Right lobe of liver (tissue), 6 donors: ENCODE measurements at regions not wholly inside any gene's neighbourhood (a gene's known extent, or its start where the extent isn't known, plus 50 kb on each side); places are given as distances from the start of the nearest gene placed in this dataset.
"Not testable (repeated sequence)": the region's sequence is repeated elsewhere in the genome, so short reads cannot be mapped to it uniquely, and the experiment has no call there.

ENCODE experiments used
- ATAC-seq, 4 donors: fragments of 200-7000 bp; cut with Tn5 transposase; one replicate each; pipeline ENCODE4 v1.9.1; 2020; ENCODE audit warnings: mild to moderate bottlenecking in 4 of 4, moderate library complexity in 4 of 4
- DNase-seq, 3 donors: peaks; one replicate each; pipeline ENCODE4 v3.0.0-alpha.2; 2020
- H3K27ac ChIP-seq, 3 donors: fragments of 200-600 bp; one replicate each; pipeline ENCODE4 v1.8.0; 2022
- H3K27me3 ChIP-seq, 2 donors: fragments of 200-600 bp; one replicate each; pipeline ENCODE4 v1.8.0; 2022
- H3K36me3 ChIP-seq, 4 donors: fragments of 200-600 bp; sonication (generic) in 1 of 4; one replicate each; pipeline versions ENCODE4 v1.5.1 to v1.8.0; 2017 to 2022; ENCODE audit warnings: control low read depth in 1 of 4
- H3K4me1 ChIP-seq, 4 donors: fragments of 200-600 bp; sonication (generic) in 1 of 4; one replicate each; pipeline versions ENCODE4 v1.5.1 to v1.8.0; 2017 to 2022; ENCODE audit warnings: control low read depth in 1 of 4
- H3K4me3 ChIP-seq, 3 donors: fragments of 200-600 bp; one replicate each; pipeline ENCODE4 v1.8.0; 2022
- H3K9me3 ChIP-seq, 4 donors: fragments of 200-600 bp; sonication (generic) in 1 of 4; one replicate each; pipeline versions ENCODE4 v1.5.1 to v1.8.0; 2017 to 2022; ENCODE audit warnings: control low read depth in 1 of 4
- WGBS: methylation state at CpG from one replicate; pipeline ENCODE4 v1.1.6; 2018; ENCODE audit warnings: low coverage, low lambda C conversion rate; ENCODE audit not compliant: insufficient coverage; ENCODE audit errors: missing lambda C conversion rate; 5-methylcytosine and 5-hydroxymethylcytosine counted together
- intact Hi-C, 2 donors: fragments of 100-400 bp; cut with DNase I; formaldehyde crosslinking; loops; one replicate each; pipeline versions ENCODE4 v1.11.2 to v1.14.1; 2022
- TF ChIP-seq, protein P1 (sequence below), 4 donors: fragments of 200-600 bp in 3 of 4; fragments of 450-650 bp in 1 of 4; IDR thresholded peaks; one replicate each; pipeline versions ENCODE4 v1.5.1 to v1.8.0; 2016 to 2022; ENCODE audit warnings: antibody characterized with exemption in 4 of 4, mild to moderate bottlenecking in 2 of 4
- donor health status: DM: no; HTN: yes; CAD: no.
- donor health status: DM: no; HTN: no; CAD: no.
- donor health status: DM: no; HTN: no; CAD: no.
- donor health status: DM: no; HTN: yes; CAD: no.
- donor health status: DM: no; HTN: yes; CAD: no.

GRCh38 chr16:31996325-31996724, 122.7 kb downstream of the ZNF267 start:
- DNase-seq, ATAC-seq, intact Hi-C loops, H3K4me1 ChIP-seq, H3K4me3 ChIP-seq, H3K9me3 ChIP-seq, H3K36me3 ChIP-seq, H3K27ac ChIP-seq, H3K27me3 ChIP-seq: not testable (repeated sequence)
- TF ChIP-seq, protein P1, sequence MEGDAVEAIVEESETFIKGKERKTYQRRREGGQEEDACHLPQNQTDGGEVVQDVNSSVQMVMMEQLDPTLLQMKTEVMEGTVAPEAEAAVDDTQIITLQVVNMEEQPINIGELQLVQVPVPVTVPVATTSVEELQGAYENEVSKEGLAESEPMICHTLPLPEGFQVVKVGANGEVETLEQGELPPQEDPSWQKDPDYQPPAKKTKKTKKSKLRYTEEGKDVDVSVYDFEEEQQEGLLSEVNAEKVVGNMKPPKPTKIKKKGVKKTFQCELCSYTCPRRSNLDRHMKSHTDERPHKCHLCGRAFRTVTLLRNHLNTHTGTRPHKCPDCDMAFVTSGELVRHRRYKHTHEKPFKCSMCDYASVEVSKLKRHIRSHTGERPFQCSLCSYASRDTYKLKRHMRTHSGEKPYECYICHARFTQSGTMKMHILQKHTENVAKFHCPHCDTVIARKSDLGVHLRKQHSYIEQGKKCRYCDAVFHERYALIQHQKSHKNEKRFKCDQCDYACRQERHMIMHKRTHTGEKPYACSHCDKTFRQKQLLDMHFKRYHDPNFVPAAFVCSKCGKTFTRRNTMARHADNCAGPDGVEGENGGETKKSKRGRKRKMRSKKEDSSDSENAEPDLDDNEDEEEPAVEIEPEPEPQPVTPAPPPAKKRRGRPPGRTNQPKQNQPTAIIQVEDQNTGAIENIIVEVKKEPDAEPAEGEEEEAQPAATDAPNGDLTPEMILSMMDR (IDR thresholded peaks at IDR 0.05) = peak in 2 of 4 donors; percentile 4 to 10
- WGBS = 33% methylated on average over 3 of the region's 3 CpGs

DNA sequence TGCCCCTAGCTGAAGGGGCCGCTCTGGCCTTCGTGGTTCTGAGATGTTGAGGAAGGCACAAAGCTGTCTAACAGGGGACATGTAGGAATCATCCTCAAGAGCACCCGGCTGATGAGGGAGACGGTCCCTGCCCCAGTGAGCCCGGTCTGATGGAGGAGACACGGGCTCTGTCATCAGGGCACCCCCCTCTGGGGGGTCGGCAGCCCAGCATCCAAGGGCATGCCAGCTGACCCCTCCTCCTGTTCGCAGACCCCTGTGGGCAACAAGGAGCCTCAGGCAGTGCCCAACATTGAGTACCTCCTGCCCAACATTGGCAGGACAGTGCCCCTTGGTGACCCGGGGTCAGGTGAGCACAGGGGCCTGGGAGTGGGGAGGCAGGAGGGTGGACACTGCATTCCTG, 128.9 kb downstream of the ZNF267 start:
- H3K4me3 ChIP-seq, ATAC-seq, H3K27ac ChIP-seq, H3K4me1 ChIP-seq, intact Hi-C loops, H3K27me3 ChIP-seq, H3K9me3 ChIP-seq, H3K36me3 ChIP-seq, DNase-seq: not testable (repeated sequence)
- no CpG with 5 or more reads among the region's 9 CpGs for WGBS

DNA sequence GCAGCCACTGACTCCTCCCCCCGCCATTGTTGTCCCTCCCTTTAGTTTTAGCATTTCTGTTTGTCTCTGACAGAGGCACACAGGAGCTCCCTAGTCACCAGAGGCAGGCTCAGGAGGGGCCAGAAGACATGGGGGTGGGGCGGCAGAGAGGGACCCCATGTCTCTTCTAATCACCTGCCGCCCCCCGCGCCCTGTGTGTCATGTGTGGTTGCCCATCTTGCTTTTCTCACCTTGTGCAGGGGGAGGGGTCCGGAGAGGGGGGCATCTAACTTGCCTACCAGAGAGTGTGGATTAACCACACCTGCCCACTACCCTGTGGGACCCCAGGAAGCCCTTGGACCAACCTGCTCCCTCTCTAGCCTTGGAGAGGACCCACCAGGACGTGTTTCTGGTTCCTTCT, 130.2 kb downstream of the ZNF267 start:
- ATAC-seq = not testable (repeated sequence)

DNA sequence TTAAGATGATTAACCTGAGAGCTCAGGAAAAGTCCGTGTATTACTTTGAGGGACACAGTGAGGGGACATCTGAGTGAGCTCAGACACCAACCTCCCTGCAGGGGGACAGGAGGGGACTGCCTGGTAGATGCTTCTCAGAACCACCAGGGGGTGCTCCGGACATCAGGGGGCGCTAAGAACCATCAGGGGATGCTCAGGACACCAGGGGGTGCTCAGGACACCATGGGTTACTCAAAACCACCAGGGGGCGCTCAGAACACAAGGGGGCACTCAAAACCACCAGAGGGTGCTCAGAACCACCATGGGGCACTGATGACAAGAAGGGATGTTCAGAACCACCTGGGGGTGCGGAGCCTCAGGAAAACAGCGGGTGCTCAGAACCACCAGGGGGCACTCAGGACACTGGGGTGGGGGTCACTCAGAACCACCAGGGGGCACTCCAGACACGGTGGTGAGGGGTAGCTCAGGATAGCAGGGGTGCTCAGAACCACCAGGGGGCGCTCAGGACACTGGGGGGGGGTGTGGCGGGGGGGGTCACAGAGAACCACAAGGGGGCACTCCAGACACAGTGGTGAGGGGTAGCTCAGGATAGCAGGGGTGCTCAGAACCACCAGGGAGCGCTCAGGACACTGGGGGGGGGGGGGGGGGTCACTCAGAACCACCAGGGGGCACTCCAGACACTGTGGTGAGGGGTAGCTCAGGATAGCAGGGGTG, 165.3 kb downstream of the ZNF267 start:
- H3K27ac ChIP-seq, intact Hi-C loops, H3K9me3 ChIP-seq, H3K4me3 ChIP-seq, DNase-seq, H3K27me3 ChIP-seq, ATAC-seq, H3K4me1 ChIP-seq, H3K36me3 ChIP-seq: not testable (repeated sequence)
- 44% methylated on average over 3 of the region's 10 CpGs for WGBS

More for the DNA sequence above, 130.2 kb downstream of the ZNF267 start:
- 33% methylated on average over 1 of the region's 7 CpGs for WGBS
- intact Hi-C loops, H3K9me3 ChIP-seq, H3K4me1 ChIP-seq, H3K4me3 ChIP-seq, DNase-seq, H3K36me3 ChIP-seq, H3K27ac ChIP-seq, H3K27me3 ChIP-seq: not testable (repeated sequence)

GRCh38 chr16:32039919-32040318, 166.3 kb downstream of the ZNF267 start:
- H3K27me3 ChIP-seq, H3K4me1 ChIP-seq, H3K36me3 ChIP-seq, DNase-seq, H3K27ac ChIP-seq, intact Hi-C loops, ATAC-seq, H3K9me3 ChIP-seq, H3K4me3 ChIP-seq: not testable (repeated sequence)
- WGBS = no CpG with 5 or more reads among the region's 10 CpGs

DNA sequence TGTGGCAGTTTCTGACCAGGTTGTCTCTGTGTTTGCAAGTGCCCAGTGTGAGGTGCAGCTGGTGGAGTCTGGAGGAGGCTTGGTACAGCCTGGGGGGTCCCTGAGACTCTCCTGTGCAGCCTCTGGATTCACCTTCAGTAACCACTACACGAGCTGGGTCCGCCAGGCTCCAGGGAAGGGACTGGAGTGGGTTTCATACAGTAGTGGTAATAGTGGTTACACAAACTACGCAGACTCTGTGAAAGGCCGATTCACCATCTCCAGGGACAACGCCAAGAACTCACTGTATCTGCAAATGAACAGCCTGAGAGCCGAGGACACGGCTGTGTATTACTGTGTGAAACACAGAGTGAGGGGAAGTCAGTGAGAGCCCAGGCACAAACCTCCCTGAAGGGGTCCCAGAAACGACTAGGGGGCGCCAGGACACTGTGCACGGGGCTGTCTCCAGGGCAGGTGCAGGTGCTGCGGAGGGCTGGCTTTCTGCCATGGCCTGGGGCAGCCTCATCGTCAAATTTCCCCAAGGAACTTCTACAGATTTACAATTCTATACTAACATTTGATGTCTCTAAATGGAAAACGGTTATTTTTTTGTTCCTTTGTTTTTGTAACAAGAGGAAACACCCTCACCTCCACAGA, 187.0 kb upstream of the TP53TG3D start:
- H3K36me3 ChIP-seq, H3K4me3 ChIP-seq, H3K9me3 ChIP-seq, ATAC-seq, H3K4me1 ChIP-seq, intact Hi-C loops, H3K27ac ChIP-seq, H3K27me3 ChIP-seq: not testable (repeated sequence)
- 46% methylated on average over 4 of the region's 13 CpGs for WGBS
- DNase-seq = peak; percentile 6 to 34 (median 16)

GRCh38 chr16:32071586-32071985, 181.5 kb upstream of the TP53TG3D start:
- intact Hi-C loops, H3K36me3 ChIP-seq, H3K9me3 ChIP-seq, H3K4me1 ChIP-seq, ATAC-seq, H3K27me3 ChIP-seq, DNase-seq, H3K27ac ChIP-seq, H3K4me3 ChIP-seq: not testable (repeated sequence)
- WGBS = no CpG with 5 or more reads among the region's 3 CpGs

GRCh38 chr16:32083891-32084290, 169.2 kb upstream of the TP53TG3D start:
- no CpG with 5 or more reads among the region's 15 CpGs for WGBS
- H3K4me3 ChIP-seq, H3K36me3 ChIP-seq, H3K27ac ChIP-seq, ATAC-seq, intact Hi-C loops, H3K27me3 ChIP-seq, H3K4me1 ChIP-seq, H3K9me3 ChIP-seq: not testable (repeated sequence)
- DNase-seq = peak in 2 of 3 donors; percentile 4 to 21

GRCh38 chr16:32084656-32085401, 168.3 kb upstream of the TP53TG3D start:
- ATAC-seq, H3K4me1 ChIP-seq, H3K27ac ChIP-seq, H3K27me3 ChIP-seq, intact Hi-C loops, H3K4me3 ChIP-seq, H3K36me3 ChIP-seq, H3K9me3 ChIP-seq: not testable (repeated sequence)
- WGBS = 33% methylated on average over 69 of the region's 86 CpGs
- DNase-seq = peak in 2 of 3 donors; percentile 13 to 19

GRCh38 chr16:32085438-32086141, 167.5 kb upstream of the TP53TG3D start:
- H3K27me3 ChIP-seq, intact Hi-C loops, H3K4me1 ChIP-seq, H3K27ac ChIP-seq, H3K36me3 ChIP-seq, ATAC-seq, H3K9me3 ChIP-seq: not testable (repeated sequence)
- DNase-seq = peak in 1 of 3 donors; percentile 29
- 7% methylated on average over 11 of the region's 65 CpGs for WGBS
- peak overlapping the region in 1 of 3 donors; percentile 19 for H3K4me3 ChIP-seq
